ENCODE measurements at regions not wholly inside any gene's neighbourhood (a gene's known extent, or its start where the extent isn't known, plus 50 kb on each side); places are given as distances from the start of the nearest gene placed in this dataset.

DNA sequence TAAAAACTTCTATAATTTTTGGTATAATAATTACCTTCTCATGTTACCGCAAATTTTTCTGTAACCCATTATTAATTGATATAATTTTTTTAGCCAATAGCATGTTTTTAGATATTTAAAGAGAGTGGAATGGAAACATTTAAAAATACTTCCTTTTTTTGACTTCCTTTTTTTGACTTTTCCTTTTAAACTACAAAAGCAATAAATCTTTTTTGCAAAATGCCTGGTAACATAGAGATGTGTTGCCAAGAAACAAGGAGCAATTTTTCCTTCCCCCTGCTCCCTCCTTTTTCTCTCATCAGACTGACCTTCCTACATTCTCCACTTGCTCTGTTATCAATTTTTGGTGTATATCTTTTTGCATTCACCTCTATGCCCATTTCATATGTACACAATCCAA is 666.2 kb downstream of the ADGRL2 start:
- TF ChIP-seq, protein P1, sequence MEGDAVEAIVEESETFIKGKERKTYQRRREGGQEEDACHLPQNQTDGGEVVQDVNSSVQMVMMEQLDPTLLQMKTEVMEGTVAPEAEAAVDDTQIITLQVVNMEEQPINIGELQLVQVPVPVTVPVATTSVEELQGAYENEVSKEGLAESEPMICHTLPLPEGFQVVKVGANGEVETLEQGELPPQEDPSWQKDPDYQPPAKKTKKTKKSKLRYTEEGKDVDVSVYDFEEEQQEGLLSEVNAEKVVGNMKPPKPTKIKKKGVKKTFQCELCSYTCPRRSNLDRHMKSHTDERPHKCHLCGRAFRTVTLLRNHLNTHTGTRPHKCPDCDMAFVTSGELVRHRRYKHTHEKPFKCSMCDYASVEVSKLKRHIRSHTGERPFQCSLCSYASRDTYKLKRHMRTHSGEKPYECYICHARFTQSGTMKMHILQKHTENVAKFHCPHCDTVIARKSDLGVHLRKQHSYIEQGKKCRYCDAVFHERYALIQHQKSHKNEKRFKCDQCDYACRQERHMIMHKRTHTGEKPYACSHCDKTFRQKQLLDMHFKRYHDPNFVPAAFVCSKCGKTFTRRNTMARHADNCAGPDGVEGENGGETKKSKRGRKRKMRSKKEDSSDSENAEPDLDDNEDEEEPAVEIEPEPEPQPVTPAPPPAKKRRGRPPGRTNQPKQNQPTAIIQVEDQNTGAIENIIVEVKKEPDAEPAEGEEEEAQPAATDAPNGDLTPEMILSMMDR (IDR thresholded peaks at IDR 0.05) = no peak
- no peak for TF ChIP-seq POLR2AphosphoS5 (IDR thresholded peaks at IDR 0.05)
